Keratinocyte (primary cell): ENCODE measurements at regions not wholly inside any gene's neighbourhood (a gene's known extent, or its start where the extent isn't known, plus 50 kb on each side); places are given as distances from the start of the nearest gene placed in this dataset.

Source experiments
- CTCF ChIP-seq, 3 experiments: IDR thresholded peaks in 1 of 3; conservative IDR thresholded peaks in 1 of 3; optimal IDR thresholded peaks in 1 of 3; 2 replicates in 2 of 3; 3 replicates in 1 of 3; pipeline versions ENCODE3 to v1.5.1; 2011; ENCODE audit warnings: low read length in 3 of 3, mild to moderate bottlenecking in 3 of 3, moderate library complexity in 2 of 3, control low read depth in 1 of 3, inconsistent platforms in 1 of 3; ENCODE audit not compliant: insufficient read depth in 2 of 3; ENCODE audit errors: extremely low read depth in 1 of 3
- EZH2 ChIP-seq: IDR thresholded peaks from one replicate; pipeline ENCODE4 v1.6.1; 2012; ENCODE audit warnings: inconsistent platforms, mild to moderate bottlenecking, low read length, moderate library complexity

- TF ChIP-seq CTCF (optimal IDR thresholded peaks at IDR 0.05 in 1 of 3, IDR thresholded peaks at IDR 0.05 in 1 of 3, conservative IDR thresholded peaks at IDR 0.05 in 1 of 3; ENCODE audit: extremely low read depth in 1 of 3, insufficient read depth in 2 of 3, low read length in 3 of 3) (no peak), EZH2 (no peak)
Measured at GRCh38 chr1:5254131-5254725, 599.8 kb downstream of the AJAP1 start.
